Left colon (tissue), 2 donors: ENCODE measurements at regions not wholly inside any gene's neighbourhood (a gene's known extent, or its start where the extent isn't known, plus 50 kb on each side); places are given as distances from the start of the nearest gene placed in this dataset.
A peak's percentile ranks its signal among the peaks of the same experiment; 100 is the strongest.

Source experiments
- ATAC-seq: fragments of 200-7000 bp; cut with Tn5 transposase; one replicate; pipeline ENCODE4 v1.9.1; 2020; ENCODE audit warnings: mild to moderate bottlenecking, moderate library complexity
- DNase-seq, 2 donors: peaks; one replicate each; pipeline ENCODE4 v3.0.0-alpha.2; 2020
- intact Hi-C, 2 donors: fragments of 100-400 bp; cut with DNase I in 1 of 2; cut with micrococcal nuclease in 1 of 2; formaldehyde crosslinking; loops; one replicate each; pipeline versions ENCODE4 v1.11.2 to v1.14.0; 2022; cut with DNase I, micrococcal nuclease
- donor health status: DM: no; HTN: no; CAD: no.
- donor health status: DM: yes; HTN: yes; CAD: no.

DNA sequence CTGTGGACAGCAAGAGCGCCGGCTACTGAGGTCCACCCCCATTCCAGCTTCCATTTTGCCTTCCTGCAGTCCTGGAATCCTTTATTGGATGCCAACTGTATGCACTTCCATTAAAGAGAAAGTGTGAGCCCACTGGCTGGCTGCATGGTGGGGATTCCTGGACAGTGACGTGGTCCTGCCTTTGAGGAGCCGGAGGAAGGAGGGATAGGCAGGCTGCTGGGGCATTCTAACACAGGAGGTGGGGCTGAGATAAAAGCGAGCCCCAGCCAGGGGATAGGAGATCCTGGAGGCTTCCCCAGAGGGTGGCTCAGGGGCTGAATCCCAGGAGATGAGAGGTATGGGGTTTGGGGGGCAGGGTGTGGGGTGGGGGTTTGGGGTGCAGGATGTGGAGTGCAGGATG is 984.7 kb downstream of the BRD1 start:
- intact Hi-C loops, result no loop called here
- ATAC-seq (no peak), DNase-seq (no peak)

DNA sequence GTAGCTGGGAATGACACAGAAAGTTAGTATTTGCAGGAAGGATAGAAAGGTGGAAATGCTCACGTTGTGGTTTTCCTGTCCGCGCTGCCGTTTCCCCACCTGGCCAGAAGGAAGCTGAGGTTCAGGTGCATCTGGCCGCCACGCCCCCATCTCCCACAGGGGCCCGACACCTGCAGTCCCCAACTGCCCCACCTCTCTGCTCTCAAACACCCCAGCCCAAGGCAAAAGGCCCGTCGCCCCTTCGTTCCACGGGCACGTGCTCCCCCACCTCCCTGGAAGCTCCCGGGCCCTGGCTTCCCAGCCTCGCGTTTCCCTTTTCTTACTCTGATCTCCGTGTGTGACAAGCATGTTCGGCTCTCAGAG is 985.1 kb downstream of the BRD1 start:
- no peak for DNase-seq
- intact Hi-C loops, result no loop called here

DNA sequence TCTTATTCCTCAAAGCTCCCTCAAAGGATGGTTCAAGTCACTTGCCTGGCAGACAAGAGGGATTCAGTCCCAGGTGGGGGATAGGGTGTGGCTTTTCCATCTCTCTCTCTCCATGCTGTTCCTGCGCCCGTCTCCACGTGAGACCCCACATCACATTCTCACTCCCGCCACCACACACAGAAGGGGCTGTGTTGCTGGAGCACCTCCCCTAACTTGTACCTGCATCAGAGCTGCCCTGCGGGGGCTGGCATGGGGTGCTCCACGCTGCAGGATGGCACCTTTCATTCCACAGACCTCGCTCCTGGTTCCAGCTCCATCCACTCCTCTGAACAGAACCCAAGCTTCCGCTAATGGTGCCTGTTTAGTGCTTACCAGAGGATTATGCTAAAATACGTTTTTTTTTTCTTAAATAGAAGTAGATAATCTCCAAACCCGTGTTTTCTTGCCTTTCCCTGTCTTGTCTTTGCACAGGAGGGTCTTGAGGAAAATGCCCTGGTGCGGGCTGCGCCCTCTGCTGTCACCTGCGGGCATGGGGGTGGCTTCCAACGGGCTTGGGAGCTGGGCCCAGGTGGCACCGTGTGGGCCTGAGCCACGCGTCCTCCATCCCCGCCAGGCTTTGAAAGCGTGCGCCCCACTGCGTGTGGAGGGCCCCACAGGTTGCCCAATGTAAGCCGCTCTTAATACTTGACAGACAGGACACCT is 985.6 kb downstream of the BRD1 start:
- DNase-seq (no peak), ATAC-seq (no peak)
- intact Hi-C loops, result no loop called here

More for the DNA sequence above, 985.1 kb downstream of the BRD1 start:
- no peak for ATAC-seq

DNA sequence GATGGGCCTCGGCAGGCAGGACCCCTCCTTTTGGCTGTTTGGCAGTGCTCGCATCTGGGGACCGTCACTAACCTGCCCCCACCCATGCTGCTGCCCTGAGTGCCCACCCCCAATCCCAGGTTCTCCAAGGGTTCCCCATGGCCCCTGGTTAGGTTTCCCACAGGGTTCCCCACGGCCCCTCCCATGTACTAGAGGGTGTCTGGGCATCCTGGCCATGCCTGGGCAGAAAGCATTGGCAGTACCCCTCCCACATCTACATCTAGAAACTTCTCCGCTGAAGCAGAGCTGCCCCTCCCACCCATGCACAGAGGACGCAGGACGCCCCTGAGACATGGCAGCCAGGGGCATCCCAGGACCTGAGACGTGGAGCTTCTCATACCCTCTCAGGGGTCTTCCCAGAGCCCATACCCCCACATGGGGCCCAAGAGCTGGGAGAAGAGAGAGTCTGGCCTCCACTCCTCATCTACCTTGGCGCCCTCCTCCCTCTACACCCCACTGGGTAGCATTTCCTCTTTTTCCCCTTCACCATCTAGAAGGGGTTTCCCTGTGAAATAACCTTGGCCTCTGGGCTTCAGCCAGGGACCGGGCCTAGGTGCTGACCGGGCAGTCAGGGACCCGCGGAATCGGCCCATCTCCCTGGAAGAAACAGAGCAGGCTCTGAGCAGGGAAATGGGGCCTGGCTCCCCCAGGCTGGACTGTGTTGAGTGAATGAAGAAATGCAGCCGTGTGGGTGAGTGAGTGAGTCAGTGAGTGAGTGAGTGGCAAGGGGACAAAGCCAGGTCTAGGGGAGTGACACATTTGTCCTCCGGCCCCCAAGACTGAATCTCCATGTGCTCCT is 987.3 kb downstream of the BRD1 start:
- ATAC-seq (no peak), DNase-seq (no peak)
- intact Hi-C loops, result no loop called here

DNA sequence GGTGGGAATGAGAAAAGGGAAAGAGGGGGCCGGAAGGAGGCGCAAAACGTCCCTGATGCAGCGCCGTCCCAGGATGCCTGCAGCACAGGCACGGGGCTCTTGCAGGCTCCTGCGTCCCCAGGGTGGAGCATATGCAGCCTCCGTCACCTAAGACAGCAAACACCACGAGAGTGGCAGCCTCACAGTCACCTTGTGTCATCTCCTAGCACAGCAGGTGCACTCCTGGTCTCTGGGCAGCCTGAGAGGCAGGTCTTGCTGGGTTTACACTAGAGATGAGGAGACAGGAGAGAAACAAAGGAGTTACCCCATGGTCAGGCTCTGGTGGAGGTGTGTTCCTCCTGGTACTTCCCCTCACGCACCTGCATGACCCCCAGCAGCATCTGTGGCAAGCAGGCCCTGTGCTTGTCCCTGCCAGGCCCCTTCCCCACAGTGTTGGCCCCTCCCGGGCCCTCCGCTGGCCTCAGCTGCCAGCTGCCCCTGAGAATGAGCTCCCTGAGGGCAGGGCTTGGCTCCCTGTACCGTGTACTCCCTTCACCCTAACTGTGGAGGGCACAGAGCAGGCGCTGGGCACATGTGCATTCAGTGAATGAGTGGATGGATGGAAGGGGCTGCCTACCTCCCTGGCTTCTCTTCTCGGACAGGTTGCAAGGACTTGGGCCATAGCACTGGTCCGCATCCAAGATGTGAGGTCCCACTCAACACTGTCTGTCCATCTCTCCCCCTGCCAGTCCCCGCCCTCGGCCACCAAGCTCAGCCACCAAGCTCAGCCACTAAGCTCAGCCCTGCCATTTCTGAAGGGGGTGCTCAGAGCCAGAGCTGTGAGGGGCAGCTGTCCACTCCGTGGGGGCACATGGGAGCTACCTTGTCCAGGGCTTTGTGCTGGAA is 988.6 kb downstream of the BRD1 start:
- ATAC-seq (no peak), DNase-seq (no peak)
- intact Hi-C loops, result no loop called here

DNA sequence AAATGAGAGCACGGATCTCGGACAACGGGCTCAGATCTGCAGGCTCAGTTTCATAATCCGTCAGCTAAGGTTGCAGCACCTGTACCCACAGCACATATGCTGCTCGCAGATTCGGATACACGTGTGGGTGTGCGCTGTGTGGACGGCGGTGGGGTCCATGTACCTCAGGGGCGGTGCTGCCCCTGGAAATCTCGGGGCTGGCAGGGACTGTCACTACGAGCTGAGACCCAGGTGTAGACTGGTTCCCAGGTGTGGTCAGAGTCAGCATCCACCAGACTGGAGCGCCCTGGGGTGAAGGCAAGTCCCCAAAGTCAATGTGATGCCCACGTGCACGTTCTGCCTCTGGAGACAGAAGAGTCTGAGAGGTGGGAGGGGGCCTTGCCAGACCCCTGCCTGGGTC is 989.3 kb downstream of the BRD1 start:
- DNase-seq, result no peak
- intact Hi-C loops, result no loop called here
- no peak for ATAC-seq

DNA sequence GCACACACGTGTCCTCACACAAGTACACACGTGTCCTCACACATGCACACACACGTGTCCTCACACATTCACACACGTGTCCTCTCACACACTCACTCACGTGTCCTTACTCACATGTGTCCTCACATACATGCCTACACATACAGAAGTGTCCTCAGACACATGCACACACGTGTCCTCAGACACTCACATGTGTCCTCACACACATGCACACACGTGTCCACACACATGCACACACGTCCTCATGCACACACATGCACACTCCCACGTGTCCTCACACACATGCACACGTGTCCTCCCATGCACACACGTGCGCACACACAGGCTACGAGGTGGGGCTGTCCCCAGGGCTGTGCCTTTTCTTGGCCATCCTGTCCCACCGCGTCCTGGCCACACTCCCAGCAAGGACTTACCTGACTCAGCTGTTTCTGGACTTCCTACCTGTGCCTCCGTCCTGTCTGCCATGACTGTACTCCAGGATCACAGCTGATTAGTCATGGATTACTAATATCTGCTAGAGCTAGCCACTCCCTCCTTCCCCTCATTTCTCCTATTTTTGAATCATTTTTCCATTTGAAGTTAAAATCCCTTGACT is 990.2 kb downstream of the BRD1 start:
- intact Hi-C loops, result no loop called here
- no peak for ATAC-seq
- DNase-seq, result no peak

DNA sequence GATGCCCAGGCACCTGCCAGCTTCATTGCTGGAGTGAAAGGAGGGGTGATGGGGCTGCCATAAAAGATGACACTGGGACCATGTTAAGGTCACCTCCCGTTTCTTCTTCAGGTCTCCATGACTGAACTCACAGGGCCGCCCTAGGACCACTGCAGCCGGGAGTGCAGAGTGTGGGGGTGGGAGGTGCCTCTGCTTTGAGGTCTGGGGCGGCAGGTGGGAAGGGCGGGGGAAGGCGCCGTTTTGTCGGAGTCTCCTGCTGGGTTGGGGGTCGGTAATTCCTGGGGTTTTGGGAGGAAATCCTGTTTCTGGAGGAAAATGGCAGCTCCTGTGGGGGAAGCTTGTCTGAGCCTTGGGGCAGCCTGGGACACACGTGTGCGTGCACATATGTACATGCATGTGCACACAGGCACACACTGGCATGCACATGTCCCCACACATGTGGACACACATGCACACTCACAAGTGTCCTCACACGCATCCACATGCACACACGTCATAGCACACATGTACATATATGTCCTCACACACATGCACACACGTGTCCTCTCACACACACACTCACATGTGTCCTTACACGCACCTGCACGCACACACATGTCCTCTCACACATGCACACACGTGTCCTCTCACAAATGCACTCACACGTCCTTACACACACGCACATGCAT is 990.9 kb downstream of the BRD1 start:
- no peak for ATAC-seq
- intact Hi-C loops, result no loop called here
- no peak for DNase-seq

DNA sequence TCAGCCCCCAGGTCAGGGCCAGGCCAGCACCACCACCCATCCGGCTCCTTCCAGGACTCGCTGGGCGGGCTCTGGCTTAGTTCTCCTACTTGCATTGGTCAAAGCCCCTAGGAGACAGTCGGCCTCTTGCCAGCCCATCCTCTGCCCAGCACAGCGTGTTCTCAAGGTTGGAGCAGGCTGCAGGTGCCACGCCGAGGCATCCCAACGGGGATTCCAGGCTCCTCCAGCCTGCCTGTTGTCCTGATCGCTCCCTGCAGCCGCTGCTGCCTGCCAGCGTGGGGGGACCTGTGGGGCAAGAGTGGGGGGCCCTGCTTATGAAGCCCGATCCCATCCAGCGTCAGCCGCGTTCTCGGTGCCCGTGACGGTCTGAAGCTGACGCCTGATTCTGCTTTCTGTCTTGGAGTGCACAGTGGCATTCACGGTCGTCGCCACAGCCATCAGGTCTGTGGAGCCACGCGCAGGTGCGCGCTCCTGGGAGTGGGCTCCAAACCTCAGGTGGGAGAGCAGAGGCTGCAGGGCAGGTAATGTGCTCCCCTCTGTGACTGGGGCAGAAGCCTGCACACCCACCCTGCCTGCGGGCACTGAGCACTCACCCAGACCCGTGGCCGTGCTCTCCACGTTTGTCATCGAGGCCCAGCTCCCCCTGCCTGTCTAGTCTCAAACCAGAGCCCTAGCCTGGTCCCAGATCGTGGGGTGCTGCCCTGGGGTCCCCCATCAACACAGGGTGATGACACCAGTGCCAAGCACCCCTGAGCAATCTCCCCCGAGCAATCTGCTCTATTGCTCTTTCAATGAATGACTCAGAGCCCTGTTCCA is 991.6 kb downstream of the BRD1 start:
- ATAC-seq (no peak), DNase-seq (no peak)
- intact Hi-C loops, result no loop called here

DNA sequence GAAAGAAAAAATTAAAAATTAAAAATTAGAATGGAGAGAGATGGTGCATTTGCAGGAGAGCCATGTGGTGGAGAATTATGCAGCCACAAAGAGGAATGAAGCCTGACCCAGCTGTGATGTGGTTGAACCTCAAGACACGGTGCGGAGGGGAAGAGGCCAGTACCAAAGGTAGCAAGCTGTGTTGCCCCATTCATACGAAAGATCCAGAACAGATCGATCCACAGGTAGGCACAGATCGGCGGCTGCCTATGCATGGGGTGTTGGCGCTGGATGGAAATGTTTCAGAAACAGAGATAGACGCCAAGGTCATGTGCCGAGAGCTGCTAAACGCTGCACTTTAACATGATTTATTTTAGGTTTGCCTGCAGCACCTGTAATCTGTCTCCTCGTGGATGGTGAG is 992.3 kb downstream of the BRD1 start:
- ATAC-seq (no peak), DNase-seq (no peak)
- intact Hi-C loops, result no loop called here

DNA sequence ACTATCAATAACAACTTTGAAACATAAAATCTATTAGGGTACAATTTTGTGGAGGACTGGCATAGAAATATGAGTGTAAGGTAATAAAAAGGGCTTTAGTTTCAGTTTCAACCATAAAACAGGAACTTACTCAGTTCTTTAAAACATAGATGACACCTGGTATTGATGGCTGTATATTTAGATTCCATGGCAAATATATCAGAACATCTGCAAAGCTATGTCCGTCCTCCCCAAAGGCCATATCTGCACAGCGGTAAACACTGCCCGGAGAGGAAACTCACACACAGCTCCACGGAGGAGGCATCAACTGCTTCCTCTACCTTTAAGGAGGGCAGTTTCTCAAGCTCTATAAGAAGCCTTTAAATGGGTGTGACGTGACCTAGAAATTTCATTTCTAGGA is 993.3 kb downstream of the BRD1 start:
- ATAC-seq, result no peak

DNA sequence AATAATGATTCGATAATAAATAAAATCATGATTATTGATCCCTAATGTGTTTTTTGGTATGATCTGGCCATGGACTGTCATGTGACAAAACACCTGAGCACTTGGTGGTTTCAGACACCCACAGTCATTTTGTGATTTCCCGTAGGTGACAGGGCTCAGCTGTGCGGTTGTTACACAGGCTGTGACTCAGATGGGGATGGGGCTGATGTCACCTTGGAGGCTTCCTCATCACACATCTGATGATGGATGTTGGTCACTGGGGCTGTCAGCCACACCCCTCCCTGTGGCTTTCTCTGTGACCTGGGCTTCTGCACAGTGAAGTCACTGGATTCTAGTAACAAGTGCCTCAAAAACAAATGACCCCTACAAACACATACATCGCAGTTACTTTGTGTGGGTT is 995.1 kb downstream of the BRD1 start:
- no peak for DNase-seq
- intact Hi-C loops, result no loop called here
- ATAC-seq, result no peak

More for the DNA sequence above, 993.3 kb downstream of the BRD1 start:
- intact Hi-C loops, result no loop called here
- DNase-seq, result no peak

DNA sequence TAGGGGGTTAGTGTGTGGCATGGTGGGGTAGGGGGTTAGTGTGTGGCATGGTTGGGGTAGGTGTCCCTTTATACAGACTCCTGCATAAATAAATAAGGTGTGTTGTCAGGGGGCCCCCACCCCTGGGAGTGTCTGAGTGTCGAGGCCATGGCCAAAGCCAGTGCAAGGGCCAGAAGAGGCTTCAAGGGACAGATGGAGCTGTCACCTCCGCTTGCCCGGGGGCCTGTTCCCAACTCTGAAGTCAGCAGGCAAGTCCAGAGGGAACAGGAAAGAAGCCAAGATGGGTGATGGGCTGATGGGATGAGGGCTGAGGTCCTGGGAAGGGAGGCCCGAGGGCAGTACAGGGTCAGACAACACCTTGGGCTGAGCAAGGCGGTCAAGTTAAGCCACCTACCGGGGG is 997.8 kb downstream of the BRD1 start:
- intact Hi-C loops, result no loop called here
- DNase-seq, result peak in 1 of 2 donors; percentile 5
- ATAC-seq, result no peak

DNA sequence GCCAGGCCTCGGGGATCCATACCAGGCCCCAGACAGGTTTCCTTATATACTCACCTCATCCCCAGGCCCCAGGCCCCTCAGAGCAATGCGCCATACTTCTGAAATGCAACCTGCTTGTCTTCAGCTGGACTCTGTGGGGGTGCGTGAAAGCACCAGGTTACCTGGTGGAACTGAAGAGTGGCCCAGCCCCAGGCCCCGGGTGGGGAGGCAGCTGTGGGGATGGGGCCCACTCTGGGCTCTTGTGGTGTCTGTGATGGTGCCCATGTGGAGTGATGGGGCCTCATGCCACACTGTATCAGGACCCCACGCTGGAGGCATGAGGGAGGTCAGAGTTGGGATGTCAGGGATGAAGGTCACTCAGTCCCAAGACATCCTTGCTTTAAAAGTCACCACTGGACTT is 999.0 kb downstream of the BRD1 start:
- peak in 1 of 2 donors; percentile 4 for DNase-seq
- intact Hi-C loops, result no loop called here

DNA sequence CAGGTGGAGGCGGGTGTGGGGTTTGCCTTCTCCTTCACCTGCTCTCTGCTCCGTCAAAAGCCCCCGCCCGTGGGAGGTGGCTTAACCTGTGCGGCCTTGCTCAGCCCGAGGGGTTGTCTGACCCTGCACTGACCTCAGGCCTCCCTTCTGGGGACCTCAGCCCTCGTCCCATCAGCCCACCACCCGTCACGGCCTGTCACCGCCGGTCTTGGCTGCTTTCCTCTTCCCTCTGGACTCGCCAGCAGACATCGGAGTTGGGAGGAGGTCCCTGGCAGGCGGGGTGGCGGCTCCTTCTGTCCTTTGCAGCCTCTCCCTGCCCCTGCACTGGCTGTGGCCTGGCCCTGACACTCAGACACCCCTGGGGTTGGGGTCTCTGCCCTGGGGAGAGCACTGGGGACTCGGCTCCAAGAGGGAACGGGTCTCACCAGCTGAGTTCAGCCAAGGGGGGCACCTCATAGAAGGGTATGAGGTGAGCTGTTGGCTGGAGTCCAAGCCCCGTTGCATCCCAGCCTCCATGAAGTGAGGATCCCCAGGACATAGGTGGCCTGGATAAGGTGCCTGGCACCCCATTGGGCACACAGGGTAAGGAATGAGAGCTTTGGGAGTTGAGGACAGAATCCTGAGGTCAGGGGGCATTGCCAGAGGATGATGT is 999.6 kb downstream of the BRD1 start:
- peak in 1 of 2 donors; percentile 16 for DNase-seq
- no peak for ATAC-seq
- intact Hi-C loops, result no loop called here

More for the DNA sequence above, 999.0 kb downstream of the BRD1 start:
- ATAC-seq, result no peak

DNA sequence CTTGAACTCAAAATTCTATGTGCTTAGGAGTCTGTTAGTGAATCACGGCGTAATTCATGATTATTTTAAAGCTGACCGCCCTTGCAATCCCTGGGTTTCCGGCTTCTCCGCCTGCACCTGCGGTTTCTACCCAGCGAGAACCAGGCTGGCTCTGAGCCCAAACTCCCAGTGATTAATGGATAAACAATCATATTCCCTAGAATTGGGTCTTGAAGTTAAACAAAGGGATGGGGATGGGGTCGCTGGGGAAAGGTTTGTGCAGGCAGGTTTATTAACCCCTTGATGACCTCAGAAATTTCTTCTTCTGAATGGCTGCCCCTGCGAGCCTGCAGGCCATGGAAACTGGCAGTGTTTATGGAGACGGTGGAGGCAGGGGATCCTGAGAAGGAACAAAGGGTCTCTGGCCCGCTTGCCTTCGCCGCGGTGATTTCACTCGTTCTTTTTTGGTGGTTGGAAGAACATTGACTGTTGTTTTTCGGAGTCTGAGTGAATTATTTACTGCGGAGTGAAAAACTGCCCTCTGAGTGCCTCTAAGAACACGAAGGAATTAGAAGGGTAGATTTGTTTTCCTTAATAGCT is 1000.3 kb downstream of the BRD1 start:
- DNase-seq (no peak), ATAC-seq (no peak)
- intact Hi-C loops, result no loop called here

DNA sequence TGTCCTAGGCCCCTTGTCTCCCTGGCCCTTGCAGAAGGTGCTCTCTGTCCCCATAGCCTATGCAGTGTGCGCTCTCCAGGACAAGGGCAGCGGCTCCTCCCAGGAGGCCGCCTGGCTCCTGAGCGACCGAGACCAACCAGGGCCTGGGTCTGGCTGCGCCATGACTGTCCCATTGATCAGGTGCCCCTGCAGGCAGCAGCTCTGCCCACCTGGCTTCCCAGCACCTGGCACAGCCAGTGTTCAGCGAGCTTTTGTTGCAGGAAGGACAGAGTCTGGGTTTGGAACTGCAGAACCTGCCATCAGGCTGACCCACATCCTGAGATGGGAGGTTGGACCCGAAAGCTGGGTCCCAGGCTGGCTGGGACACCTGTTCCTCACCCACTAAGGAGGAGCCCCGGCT is 1001.1 kb downstream of the BRD1 start:
- intact Hi-C loops, result no loop called here
- DNase-seq, result no peak
- no peak for ATAC-seq
